SK-N-SH (cell line): ENCODE measurements at regions not wholly inside any gene's neighbourhood (a gene's known extent, or its start where the extent isn't known, plus 50 kb on each side); places are given as distances from the start of the nearest gene placed in this dataset.

ENCODE experiments used
- CTCF ChIA-PET: fragments of 300-600, 350-600 bp; formaldehyde crosslinking; extraction: SDS; loops from one replicate; lab custom pipeline; 2021; lab: Yijun Ruan, JAX
- POLR2A ChIA-PET: fragments of 350-600 bp; sonication (Branson Sonifier 250); formaldehyde crosslinking; extraction: SDS; loops from one replicate; lab custom pipeline; 2020; ENCODE audit warnings: antibody characterized with exemption, inconsistent platforms; lab: Yijun Ruan, JAX
- DNase-seq: peaks from one replicate; pipeline ENCODE4 v3.0.0; 2012
- H2AFZ ChIP-seq: fragments of 200-600 bp; sonication (generic); 2 replicates; pipeline ENCODE4 v1.8.1; 2016; ENCODE audit warnings: antibody characterized with exemption, mild to moderate bottlenecking, low read depth
- H3F3A ChIP-seq: fragments of 200-600 bp; sonication (generic); replicated peaks from 2 replicates; pipeline ENCODE3; 2016; ENCODE audit warnings: antibody characterized with exemption, mild to moderate bottlenecking; ENCODE audit not compliant: insufficient read depth
- H3K27ac ChIP-seq, 2 experiments: fragments of 200-500 bp in 1 of 2; fragments of 200-600 bp in 1 of 2; sonication (Bioruptor generic) in 1 of 2; sonication (generic), shearing (Covaris generic) in 1 of 2; 2 replicates each; pipeline versions ENCODE4 v1.5.1 to v1.6.1; 2014 to 2016; ENCODE audit warnings: low read depth in 2 of 2, inconsistent platforms in 1 of 2, low read length in 1 of 2, mild to moderate bottlenecking in 1 of 2, mixed read lengths in 1 of 2
- H3K27me3 ChIP-seq: fragments of 200-600 bp; sonication (generic), shearing (Covaris generic); 2 replicates; pipeline ENCODE4 v1.6.1; 2016; ENCODE audit warnings: mixed run types; ENCODE audit not compliant: insufficient read depth
- H3K36me3 ChIP-seq, 2 experiments: fragments of 200-500 bp in 1 of 2; fragments of 200-600 bp in 1 of 2; sonication (Bioruptor generic) in 1 of 2; sonication (generic) in 1 of 2; replicated peaks in 1 of 2; 2 replicates each; pipeline versions ENCODE3 to v1.5.1; 2014 to 2016; ENCODE audit warnings: low read length in 1 of 2, mild to moderate bottlenecking in 1 of 2; ENCODE audit not compliant: insufficient read depth in 2 of 2, control insufficient read depth in 1 of 2
- H3K4me1 ChIP-seq, 2 experiments: fragments of 200-500 bp in 1 of 2; fragments of 200-600 bp in 1 of 2; sonication (Bioruptor generic) in 1 of 2; sonication (generic), shearing (Covaris generic) in 1 of 2; 2 replicates each; pipeline versions ENCODE4 v1.5.1 to v1.6.1; 2014 to 2016; ENCODE audit warnings: low read depth in 1 of 2, low read length in 1 of 2, mixed run types in 1 of 2; ENCODE audit not compliant: insufficient read depth in 2 of 2, control insufficient read depth in 1 of 2
- H3K4me2 ChIP-seq: fragments of 200-600 bp; sonication (generic), shearing (Covaris generic); 2 replicates; pipeline ENCODE4 v1.6.1; 2017; ENCODE audit warnings: mixed run types
- H3K4me3 ChIP-seq, 2 experiments: fragments of 200-500 bp in 1 of 2; fragments of 200-600 bp in 1 of 2; sonication (Bioruptor generic) in 1 of 2; sonication (generic), shearing (Covaris generic) in 1 of 2; 2 replicates each; pipeline versions ENCODE4 v1.5.1 to v1.8.1; 2014 to 2016; ENCODE audit warnings: low read depth in 2 of 2, inconsistent platforms in 1 of 2, low read length in 1 of 2, mild to moderate bottlenecking in 1 of 2, mixed read lengths in 1 of 2, moderate library complexity in 1 of 2
- H3K79me2 ChIP-seq: fragments of 200-600 bp; sonication (generic); 2 replicates; pipeline ENCODE4 v1.8.1; 2017; ENCODE audit warnings: mild to moderate bottlenecking; ENCODE audit not compliant: insufficient read depth
- H3K9ac ChIP-seq: fragments of 200-600 bp; sonication (generic); 2 replicates; pipeline ENCODE4 v1.6.1; 2017; ENCODE audit warnings: mixed run types
- H3K9me2 ChIP-seq: fragments of 200-600 bp; sonication (generic); 2 replicates; pipeline ENCODE4 v1.6.1; 2017; ENCODE audit warnings: mixed run types
- H3K9me3 ChIP-seq: fragments of 200-600 bp; sonication (generic); 2 replicates; pipeline ENCODE4 v1.6.1; 2017; ENCODE audit warnings: mixed run types, mild to moderate bottlenecking, moderate library complexity
- H4K20me1 ChIP-seq: fragments of 200-600 bp; sonication (generic); 2 replicates; pipeline ENCODE4 v1.6.1; 2017; ENCODE audit warnings: mild to moderate bottlenecking, mixed run types; ENCODE audit not compliant: insufficient read depth
- ELF1 ChIP-seq: IDR thresholded peaks from 2 replicates; pipeline ENCODE4 v1.4.0; 2012
- EP300 ChIP-seq, 2 experiments: IDR thresholded peaks; 2 replicates each; pipeline versions ENCODE4 v1.4.0 to v1.6.1; 2012; ENCODE audit warnings: borderline replicate concordance in 1 of 2, low read depth in 1 of 2, low read length in 1 of 2
- FOSL2 ChIP-seq: IDR thresholded peaks from 2 replicates; pipeline ENCODE4 v1.4.0; 2012; ENCODE audit warnings: low read depth, mild to moderate bottlenecking, moderate library complexity, borderline replicate concordance
- FOXM1 ChIP-seq: IDR thresholded peaks from 2 replicates; pipeline ENCODE4 v1.4.0; 2012; ENCODE audit warnings: low read depth, mild to moderate bottlenecking
- GABPA ChIP-seq: IDR thresholded peaks from 2 replicates; pipeline ENCODE4 v1.4.0; 2012; ENCODE audit warnings: low read depth, mild to moderate bottlenecking
- MXI1 ChIP-seq: IDR thresholded peaks from 2 replicates; pipeline ENCODE4 v1.6.1; 2012; ENCODE audit warnings: mild to moderate bottlenecking, low read depth, low read length, improper control_type of control experiment
- POLR2AphosphoS5 ChIP-seq: IDR thresholded peaks from 2 replicates; pipeline ENCODE4 v1.6.1; 2012; ENCODE audit warnings: low read depth, low read length
- RAD21 ChIP-seq: IDR thresholded peaks from 2 replicates; pipeline ENCODE4 v1.6.1; 2012; ENCODE audit warnings: mild to moderate bottlenecking, low read length
- SMC3 ChIP-seq: IDR thresholded peaks from 2 replicates; pipeline ENCODE4 v1.6.1; 2012; ENCODE audit warnings: low read depth, low read length, improper control_type of control experiment
- TEAD4 ChIP-seq: IDR thresholded peaks from 2 replicates; pipeline ENCODE4 v1.4.0; 2012; ENCODE audit warnings: mild to moderate bottlenecking, borderline replicate concordance; ENCODE audit not compliant: insufficient read depth
- YY1 ChIP-seq: IDR thresholded peaks from 2 replicates; pipeline ENCODE4 v1.4.0; 2012; ENCODE audit warnings: low read depth, mild to moderate bottlenecking
- WGBS: methylation state at CpG from one replicate; pipeline ENCODE4 v1.1.6; 2017; ENCODE audit warnings: low lambda C conversion rate; 5-methylcytosine and 5-hydroxymethylcytosine counted together
- TF ChIP-seq, protein P1 (sequence below): fragments of 150-350 bp; IDR thresholded peaks from 2 replicates; pipeline ENCODE4 v1.6.1; 2017; ENCODE audit warnings: antibody characterized with exemption, low read length, low read depth, borderline replicate concordance
- TF ChIP-seq, protein P2 (sequence below): fragments of 200-600 bp; sonication (generic); IDR thresholded peaks from 2 replicates; pipeline ENCODE4 v1.6.1; 2017; ENCODE audit warnings: antibody characterized with exemption, mild to moderate bottlenecking, moderate library complexity
- TF ChIP-seq, protein P3 (sequence below): IDR thresholded peaks from 2 replicates; pipeline ENCODE4; 2012
- TF ChIP-seq, protein P4 (sequence below): IDR thresholded peaks from 2 replicates; pipeline ENCODE4 v1.4.0; 2012; ENCODE audit warnings: low read depth, borderline replicate concordance
- TF ChIP-seq, protein P5 (sequence below): fragments of 150-350 bp; IDR thresholded peaks from 2 replicates; pipeline ENCODE4 v1.6.1; 2016; ENCODE audit warnings: mild to moderate bottlenecking, low read depth, low read length

DNA sequence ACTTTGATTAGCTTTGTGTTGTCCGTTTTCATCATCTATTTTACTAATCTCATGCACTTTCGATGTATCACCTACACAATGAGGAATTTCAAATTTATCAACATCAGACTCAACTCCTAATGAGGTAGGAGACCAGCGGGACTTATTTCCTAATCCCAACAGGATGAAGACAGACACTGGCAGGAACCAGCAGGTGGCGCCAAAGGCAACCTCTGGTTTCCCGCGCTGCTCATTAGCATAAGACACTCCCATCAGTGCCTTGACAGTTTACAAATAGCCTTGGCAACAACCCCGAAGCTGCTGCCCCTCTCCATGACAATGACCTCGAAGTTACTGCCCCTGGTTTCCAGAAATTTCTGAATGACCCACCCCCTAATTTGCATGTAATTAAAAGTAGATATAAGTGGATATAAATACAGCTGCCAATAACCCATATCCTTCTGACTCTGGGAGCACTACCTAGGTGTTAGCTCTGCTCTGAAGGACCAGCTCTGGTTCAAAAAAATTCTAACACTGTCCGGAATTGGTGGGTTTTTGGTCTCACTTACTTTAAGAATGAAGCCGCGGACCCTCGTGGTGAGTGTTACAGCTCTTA, 974.8 kb downstream of the ADGRL2 start:
- no peaks in the 10 kb centered on the region for H3K9me3 ChIP-seq
- no peak for TF ChIP-seq ELF1
- TF ChIP-seq TEAD4 = no peak
- TF ChIP-seq, protein P1, sequence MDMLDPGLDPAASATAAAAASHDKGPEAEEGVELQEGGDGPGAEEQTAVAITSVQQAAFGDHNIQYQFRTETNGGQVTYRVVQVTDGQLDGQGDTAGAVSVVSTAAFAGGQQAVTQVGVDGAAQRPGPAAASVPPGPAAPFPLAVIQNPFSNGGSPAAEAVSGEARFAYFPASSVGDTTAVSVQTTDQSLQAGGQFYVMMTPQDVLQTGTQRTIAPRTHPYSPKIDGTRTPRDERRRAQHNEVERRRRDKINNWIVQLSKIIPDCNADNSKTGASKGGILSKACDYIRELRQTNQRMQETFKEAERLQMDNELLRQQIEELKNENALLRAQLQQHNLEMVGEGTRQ = no peak
- TF ChIP-seq GABPA = no peak
- no peak for TF ChIP-seq MXI1
- TF ChIP-seq EP300 (IDR thresholded peaks at IDR 0.05; ENCODE audit: borderline replicate concordance in 1 of 2, low read depth in 1 of 2, low read length in 1 of 2) = no peak
- TF ChIP-seq RAD21 = peak; percentile 51
- no peak for TF ChIP-seq POLR2AphosphoS5
- TF ChIP-seq, protein P2, sequence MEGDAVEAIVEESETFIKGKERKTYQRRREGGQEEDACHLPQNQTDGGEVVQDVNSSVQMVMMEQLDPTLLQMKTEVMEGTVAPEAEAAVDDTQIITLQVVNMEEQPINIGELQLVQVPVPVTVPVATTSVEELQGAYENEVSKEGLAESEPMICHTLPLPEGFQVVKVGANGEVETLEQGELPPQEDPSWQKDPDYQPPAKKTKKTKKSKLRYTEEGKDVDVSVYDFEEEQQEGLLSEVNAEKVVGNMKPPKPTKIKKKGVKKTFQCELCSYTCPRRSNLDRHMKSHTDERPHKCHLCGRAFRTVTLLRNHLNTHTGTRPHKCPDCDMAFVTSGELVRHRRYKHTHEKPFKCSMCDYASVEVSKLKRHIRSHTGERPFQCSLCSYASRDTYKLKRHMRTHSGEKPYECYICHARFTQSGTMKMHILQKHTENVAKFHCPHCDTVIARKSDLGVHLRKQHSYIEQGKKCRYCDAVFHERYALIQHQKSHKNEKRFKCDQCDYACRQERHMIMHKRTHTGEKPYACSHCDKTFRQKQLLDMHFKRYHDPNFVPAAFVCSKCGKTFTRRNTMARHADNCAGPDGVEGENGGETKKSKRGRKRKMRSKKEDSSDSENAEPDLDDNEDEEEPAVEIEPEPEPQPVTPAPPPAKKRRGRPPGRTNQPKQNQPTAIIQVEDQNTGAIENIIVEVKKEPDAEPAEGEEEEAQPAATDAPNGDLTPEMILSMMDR = peak; percentile 68
- TF ChIP-seq FOXM1 = no peak
- TF ChIP-seq, protein P3, sequence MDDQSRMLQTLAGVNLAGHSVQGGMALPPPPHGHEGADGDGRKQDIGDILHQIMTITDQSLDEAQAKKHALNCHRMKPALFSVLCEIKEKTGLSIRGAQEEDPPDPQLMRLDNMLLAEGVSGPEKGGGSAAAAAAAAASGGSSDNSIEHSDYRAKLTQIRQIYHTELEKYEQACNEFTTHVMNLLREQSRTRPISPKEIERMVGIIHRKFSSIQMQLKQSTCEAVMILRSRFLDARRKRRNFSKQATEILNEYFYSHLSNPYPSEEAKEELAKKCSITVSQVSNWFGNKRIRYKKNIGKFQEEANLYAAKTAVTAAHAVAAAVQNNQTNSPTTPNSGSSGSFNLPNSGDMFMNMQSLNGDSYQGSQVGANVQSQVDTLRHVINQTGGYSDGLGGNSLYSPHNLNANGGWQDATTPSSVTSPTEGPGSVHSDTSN = no peak
- TF ChIP-seq, protein P4, sequence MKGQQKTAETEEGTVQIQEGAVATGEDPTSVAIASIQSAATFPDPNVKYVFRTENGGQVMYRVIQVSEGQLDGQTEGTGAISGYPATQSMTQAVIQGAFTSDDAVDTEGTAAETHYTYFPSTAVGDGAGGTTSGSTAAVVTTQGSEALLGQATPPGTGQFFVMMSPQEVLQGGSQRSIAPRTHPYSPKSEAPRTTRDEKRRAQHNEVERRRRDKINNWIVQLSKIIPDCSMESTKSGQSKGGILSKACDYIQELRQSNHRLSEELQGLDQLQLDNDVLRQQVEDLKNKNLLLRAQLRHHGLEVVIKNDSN = no peak
- peak; percentile 36; the same call in 1 of the 2 replicates for TF ChIP-seq SMC3
- TF ChIP-seq YY1 = no peak
- TF ChIP-seq, protein P5, sequence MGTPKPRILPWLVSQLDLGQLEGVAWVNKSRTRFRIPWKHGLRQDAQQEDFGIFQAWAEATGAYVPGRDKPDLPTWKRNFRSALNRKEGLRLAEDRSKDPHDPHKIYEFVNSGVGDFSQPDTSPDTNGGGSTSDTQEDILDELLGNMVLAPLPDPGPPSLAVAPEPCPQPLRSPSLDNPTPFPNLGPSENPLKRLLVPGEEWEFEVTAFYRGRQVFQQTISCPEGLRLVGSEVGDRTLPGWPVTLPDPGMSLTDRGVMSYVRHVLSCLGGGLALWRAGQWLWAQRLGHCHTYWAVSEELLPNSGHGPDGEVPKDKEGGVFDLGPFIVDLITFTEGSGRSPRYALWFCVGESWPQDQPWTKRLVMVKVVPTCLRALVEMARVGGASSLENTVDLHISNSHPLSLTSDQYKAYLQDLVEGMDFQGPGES = no peak
- no peak for TF ChIP-seq FOSL2
- TF ChIP-seq, all 33 proteins: peak for 3
- WGBS = 67% methylated on average over 10 of the region's 12 CpGs
- no peak overlapping the region for H3K4me2 ChIP-seq
- no peaks in the 10 kb centered on the region for H4K20me1 ChIP-seq
- no peaks in the 10 kb centered on the region for H3K27me3 ChIP-seq
- POLR2A ChIA-PET = no interaction called here
- no peak overlapping the region for H3K27ac ChIP-seq
- H3K36me3 ChIP-seq = no peaks in the 10 kb centered on the region
- no peaks in the 10 kb centered on the region for H3F3A ChIP-seq
- H2AFZ ChIP-seq = no peak overlapping the region
- H3K9ac ChIP-seq = no peak overlapping the region
- H3K9me2 ChIP-seq = no peaks in the 10 kb centered on the region
- no peaks in the 10 kb centered on the region for H3K79me2 ChIP-seq
- no peaks in the 10 kb centered on the region for H3K4me1 ChIP-seq
- no peak overlapping the region; a peak in 1 of 4 replicates for H3K4me3 ChIP-seq
- peak; percentile 34 for DNase-seq
- CTCF ChIA-PET = interaction anchor here (0.6 to 1.9 kb wide), 5 partner anchors 21 to 1081 kb away, joined by 3 to 6 read pairs (median 3); partner anchors contain the start of gene ADGRL2
